UCSD-AML1 (cell line): ENCODE measurements at regions not wholly inside any gene's neighbourhood (a gene's known extent, or its start where the extent isn't known, plus 50 kb on each side); places are given as distances from the start of the nearest gene placed in this dataset.

Experiments used
- DNase-seq: peaks from one replicate; lab custom pipeline; 2025; ENCODE audit not compliant: unreplicated experiment; lab: John Stamatoyannopoulos, UW

DNA sequence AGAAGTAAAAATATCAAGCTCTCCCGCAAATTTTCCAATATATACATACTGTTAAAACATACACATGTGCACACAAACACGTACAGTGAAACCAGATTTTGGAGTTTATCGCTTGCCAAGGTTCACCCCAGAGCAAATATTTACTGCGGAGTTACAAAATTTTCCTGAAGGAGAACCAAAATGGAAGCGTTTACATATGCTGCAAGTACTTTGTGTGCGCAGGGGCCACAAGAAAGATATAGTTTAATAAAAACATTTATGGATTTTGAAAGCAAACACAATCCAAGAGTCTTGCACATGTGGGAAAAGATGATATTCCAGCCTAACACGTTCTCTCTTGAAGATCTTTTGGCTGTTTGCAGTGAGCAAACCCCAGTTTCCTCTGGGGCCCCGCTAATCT is 301.3 kb upstream of the NFE2L3 start:
- DNase-seq = no peak

DNA sequence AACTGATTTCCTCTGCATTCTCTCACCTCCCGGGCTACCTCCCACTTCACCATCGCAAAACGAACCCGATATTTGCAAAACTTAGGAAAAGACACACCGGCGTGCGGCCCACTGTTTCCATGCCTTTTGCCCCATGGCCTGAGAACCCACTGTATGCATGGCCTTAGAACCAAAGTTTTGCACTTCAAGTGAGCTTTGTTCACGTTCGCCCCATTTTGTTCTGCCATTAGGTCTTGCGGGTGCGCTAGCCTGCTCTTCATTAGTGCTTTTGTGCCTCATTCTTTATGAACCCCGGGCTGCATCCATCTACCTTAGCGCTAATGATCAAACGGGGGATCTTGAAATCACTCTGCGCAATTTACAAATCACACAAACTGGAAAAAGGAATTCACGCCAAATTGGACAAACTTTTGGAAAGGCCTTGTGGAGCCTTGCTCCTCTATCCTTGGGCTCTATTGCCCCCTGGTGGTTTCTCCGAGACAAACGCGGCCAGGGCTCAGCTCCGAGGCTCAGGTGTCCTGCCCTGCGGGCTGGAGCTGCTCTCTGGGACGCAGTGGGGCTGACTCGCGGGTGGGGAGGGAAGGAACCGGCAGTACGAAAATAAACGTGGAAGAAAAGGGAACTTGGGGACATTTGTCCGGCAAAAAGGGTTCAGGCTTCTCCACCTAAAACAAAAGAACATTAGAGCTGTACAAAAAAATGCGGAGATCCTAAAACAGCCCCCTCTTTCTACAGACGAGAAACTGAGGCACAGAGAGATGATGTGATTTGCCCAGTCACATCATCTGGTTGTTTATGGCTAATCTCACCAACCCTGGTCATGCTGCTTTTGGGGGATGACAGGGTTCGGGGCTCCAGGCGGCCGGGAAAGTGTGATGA is 300.4 kb upstream of the NFE2L3 start:
- DNase-seq = peak; percentile 33

DNA sequence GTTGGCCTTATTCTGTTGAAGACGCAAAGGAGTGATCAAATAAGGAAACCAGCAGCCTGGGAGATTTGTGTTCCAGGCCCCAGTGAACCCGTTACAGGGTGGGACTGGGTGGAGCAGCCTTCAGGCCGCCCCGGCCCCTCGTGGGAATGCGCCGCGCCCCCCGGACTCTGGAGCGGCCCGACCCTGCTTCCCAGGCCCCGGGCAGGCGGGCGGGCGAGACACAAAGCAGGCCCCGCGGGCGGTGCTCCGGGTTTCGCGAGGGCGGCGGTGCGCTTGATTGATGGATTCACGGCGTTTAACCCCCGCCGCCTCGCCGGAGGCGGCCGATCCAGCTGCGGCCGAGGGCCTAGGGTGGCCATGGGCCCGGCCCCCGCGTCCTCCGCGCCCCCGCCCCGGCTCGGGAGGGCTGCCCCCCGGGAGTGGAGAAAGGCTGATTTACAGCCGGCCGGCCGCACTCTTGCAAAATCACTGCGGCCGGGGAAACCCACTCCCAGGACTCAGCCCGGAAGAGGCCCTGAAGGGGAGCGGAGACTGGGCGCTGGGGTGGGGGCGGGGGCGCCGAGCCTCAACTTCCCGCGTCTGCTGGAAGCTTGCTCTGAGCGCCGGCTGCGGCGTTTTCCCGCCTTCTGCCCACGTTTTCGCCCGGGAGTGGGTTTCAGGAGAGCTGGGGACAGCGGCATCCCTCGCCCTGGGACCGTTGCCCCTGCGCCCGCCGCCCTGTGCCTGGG is 299.6 kb upstream of the NFE2L3 start:
- DNase-seq = no peak

DNA sequence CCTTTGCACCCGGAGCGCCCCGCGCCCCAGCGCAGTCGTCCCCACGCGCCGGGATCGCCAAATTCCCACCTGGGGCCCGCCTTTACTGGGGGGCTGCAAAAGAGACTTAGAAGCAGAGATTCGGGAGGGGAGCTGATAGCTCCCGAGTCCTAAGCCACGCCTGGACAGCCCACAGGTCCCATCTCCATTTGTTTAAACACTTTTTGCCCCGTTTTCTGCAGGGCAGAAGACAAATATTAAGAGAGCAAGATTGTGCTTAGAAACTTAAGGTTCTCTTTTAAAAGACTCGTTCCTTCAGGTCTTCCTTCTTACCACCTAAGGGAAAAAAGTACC is 299.1 kb upstream of the NFE2L3 start:
- no peak for DNase-seq

DNA sequence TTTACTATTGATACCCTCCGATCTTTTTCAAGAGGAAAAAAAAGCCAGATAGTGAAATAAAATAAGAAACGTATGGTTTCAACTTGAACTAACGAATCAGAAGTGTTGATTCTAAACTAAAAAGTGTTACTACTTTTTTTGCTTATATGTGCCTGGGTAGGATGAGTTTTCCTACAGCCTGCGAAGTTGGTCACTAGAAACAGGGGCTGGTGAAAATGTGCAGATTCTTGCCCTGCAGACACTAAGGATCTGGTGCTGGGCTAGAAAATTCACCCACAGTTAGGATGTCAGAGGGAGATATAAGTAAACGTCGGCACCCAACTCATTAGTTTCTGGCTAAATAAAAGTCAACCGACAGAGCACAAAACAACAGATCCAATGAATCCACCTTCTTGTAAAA is 298.7 kb upstream of the NFE2L3 start:
- no peak for DNase-seq

DNA sequence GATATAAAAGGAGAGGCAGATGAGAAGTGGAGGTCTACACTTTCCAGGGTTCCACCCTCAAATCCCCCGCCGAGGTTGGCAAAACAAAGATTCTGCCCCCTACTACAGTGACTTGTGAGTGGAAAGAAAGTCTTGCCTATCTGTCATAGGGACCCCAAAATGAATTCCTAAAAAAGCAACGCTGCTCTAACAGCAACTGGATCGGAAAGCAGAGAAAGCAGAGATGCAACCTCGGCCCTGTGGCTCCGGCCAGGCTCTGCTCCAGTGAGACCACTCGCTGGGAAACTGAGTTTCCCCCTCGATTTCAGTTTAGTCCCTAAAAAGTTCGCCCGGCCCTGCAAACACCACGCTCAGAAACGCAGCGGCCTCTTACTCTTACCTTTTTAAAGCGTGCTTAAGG is 297.9 kb upstream of the NFE2L3 start:
- DNase-seq = no peak

DNA sequence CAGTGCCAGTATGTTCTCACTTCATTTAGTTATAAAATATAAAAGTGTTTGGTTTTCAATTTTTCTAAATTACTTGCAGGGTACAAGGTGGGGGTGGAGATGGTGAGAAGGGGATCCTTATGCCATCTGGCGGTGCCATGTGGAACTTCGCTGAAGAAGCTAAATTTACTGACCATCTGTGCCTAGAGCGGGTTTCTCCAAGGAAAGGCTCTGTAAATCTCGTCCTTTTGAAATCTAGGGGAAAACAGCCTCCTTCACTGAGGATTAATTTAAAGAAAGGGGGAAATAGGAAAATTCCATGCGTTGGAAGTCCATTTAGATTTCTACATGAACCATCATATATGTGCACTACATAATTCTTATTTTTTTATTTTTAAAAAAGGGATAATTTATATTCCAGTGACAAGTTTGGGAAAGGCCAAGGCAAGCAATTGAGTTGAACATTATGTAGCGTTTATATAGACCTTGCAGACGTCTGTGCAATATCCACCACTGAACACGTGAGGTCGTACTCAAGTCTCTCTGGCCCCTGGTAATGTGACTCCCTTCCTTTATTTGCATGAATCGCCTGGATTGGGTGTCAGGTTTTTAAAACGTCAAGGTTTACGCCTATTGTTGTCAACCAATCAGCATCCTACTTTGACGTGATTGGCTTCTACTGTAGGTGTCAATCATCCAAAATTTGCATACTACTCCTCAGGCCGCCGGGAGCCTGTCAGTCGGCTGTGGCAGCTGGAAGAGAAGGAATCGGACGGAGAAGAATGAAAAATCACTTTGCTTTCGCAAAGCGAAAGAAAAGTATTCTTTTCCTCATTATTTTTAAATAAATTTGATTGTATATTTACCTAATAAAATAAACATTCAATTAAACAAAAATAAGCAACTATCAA is 297.1 kb upstream of the NFE2L3 start:
- DNase-seq = no peak

DNA sequence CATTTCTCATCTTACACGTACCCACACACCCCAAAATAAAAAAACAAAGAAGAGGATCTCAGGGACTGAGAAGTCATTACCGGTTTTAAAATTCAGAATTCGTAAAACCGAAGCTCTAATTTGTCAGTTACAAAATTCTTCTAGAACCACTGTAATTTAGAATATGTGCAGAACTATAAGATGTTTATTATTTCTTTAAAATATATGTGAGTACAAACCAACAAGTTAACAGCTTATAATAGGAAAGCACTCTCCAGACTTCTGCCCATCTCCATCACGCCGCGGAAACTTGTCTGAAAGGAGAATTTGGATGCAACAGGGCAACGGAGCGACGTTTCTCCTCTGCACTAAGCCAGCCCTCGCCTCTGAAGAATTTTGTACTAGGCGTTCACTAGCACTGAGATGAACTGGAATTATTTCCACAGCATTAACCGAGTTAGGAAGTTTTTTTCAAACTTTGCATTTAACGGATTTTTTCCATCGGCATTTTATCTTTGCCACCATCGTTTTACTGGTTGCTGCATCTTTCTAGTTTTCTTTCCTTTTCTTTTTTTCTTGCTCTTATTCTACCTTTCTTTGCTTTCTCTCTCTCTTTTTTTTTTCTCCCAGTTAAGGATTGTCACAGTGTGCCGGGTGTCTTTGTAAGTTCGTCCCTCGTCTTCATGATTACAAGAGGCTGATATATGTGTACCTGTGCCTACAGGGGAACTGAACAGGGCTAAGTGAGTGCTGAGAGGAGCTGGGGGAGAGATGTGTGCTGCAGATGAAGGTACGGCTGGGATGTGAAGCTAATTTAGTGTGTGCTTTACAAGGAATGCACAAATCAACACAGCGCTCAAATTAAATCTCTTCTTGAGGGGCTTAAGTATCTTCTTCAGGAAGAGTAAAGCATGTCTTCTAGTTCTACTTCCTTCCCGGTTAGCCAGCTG is 295.9 kb upstream of the NFE2L3 start:
- DNase-seq = no peak

DNA sequence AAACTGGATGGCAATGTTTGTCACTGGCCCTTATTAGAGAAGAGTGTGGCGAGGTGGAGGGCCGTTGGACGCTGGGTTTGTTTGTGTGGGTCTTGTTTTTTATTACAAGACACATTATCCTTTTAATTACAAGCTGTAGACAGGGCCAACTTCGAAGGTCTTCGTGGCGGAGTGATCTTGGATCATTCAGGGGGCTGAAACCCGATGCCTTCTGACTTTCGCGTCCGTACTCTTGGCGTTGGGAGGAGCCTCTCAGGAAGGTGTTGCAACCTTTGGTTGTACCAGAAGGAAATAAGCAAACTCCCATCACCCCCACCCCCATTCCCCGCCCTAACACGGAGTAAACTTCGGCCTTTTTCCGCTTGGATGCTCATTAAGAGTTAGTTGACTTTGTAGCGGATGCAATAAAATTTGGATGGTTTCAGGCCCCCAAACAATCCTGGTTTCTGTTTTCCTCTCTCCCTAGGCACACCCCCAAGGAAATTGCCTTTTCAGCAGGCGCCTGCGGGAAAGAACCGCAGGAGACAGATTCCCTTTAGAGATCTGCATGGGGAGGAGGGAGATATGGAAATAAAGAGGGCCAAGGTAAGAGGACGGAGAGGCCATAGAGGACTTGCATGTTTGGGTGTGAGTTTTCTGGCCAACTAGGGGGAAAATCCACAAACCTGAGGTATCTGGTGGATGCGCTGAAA is 294.5 kb upstream of the NFE2L3 start:
- DNase-seq = no peak

DNA sequence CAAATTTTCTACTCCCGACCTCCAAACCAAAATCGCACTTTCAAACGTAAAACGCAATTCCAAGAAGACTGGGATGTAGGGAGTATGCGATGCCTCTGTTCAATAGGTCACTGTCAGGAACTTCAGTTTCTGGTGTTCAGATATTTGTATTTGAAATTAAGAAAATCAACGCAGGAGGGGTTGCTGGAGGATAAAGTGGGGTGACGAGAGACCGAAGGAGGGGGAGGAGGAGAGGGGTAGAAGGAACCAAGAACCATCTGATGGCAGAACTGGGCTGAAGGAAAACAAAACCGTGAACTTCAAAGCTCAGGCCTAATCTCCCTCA is 293.8 kb upstream of the NFE2L3 start:
- DNase-seq = no peak

DNA sequence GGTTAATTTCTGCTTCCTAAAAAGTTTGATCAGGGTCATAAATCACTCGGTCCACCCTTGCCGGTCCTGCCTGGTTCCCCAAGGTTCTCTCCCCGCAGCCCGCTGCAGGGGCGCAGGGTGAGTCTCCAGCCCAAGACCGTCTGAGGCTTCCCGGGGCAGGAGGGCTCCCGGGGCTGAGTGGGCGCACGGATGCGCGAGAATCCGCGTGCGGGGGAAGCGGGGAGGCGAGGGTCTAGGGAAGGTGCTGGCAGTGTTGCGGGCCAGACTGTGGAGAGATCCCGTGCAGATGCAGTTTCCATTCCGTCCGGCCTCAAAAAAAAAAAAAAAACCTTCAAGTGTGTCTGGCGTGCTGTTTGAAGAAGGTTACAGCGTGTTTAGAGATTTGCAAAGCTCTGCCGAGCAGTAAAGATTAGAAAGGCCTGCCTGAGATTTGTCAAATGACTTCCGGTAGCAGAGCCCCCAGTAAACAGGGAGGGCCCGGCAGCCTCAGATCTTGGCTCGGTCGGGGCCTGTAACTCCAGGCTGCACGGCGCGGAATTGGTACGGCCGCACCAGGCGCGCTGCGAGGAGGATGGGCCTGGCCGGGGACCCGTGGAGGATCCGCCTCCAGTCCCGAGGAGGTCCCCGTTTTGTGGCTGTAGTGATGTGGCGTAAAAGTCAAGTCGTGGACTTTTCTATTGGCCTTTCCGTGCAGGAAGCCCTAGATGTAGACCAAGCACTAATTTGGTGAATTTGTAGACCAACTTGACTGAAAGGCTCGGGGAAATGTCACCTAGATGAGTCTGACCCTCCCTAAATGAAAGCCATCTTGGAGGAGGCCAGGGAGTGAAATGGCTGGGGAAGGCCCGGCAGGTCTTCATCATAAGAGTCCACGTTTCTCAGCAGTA is 293.2 kb upstream of the NFE2L3 start:
- DNase-seq = no peak

DNA sequence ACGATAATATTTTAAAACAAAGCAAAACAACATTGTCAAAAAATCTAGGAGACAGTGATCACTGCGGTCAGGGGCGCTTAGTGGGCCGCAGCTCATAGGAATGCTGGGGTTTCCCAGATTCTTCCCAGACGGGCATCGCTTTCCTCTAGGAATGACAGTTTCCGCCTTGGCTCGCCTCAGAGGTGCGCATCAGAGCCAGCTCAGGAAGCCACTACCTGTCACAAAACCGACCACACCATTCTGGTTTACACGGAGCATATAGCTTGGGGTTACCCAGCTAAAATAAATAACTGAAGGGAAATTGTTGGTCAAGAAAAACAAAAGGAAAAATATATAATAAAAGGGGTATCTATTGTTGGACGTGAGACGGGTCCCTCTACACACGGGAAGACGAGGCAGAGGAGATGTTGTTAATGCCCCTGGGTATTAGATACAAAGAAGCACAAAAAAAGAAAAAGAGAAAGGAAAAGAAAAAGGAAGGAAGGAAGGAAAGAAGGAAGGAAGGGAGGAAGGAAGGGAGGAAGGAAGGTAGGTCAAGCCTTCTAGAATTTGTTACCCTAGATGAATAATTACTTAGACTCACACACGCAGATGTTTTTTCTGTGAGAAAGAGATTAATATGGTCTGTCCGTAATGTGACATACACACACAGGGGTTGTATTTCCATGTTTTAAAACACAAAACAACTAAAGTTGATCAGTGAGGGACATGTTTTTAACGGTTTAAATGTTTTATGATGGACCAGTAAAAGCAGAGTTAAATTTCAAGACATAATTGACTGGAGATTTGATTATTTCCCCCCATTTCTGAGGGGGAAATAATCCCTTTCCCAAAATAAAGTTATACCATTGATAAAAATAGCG is 292.4 kb upstream of the NFE2L3 start:
- no peak for DNase-seq

DNA sequence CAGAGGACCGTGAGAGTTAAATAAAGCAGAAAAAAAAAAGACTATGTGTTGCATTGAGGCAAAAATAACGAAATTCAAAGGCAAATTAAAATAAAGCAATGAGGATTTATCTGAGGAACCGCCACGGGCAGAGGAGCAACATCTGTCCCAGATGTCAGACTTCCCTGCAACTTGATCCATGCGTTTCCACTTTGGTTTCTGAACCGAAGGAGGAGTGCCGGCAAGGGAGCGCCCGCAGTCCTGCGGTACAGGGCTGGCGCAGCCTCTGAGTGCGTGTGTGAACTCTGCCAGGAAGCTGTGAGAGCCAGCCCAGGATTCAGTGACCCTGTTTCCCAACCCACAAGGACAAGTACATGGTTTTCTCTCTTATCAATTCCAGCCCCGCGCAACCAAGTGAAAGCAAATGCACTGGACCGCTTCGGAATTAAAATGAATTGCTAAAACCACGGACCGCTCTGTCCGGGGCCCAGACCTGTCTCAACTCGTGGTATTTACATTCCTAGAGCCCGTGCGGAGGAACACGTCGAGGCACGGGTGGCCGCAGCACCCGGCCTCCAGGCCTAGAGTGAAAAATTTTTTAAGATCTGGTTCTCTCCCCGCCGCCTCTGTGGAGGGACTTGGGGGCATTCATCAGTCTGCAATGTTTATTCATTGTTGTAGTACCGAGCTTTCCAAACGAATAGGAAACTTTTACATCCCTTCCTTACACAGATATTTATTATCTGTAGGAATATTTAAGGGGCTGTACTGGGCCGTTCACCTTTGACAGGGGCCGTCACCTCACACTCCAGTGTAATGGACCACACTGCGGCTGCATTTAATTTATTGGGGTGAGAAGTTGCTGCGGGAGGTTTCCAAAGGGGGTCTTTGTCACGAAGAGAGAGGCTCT is 291.5 kb upstream of the NFE2L3 start:
- DNase-seq = no peak

DNA sequence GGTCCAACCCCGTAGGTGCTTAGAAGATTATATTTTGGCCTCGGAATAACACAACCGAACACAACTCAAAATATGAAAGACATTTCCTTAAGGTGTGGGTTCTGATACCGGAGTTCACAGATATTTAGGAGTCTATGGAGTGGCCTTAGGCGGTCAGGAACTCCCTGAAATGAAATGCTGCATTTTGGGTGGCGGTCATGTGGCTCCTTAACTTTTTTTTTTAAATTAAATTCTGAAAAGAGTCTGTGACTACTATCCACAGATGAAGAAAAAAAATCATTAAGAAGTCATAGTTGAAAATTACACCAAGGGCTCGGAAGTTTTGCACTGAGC is 290.9 kb upstream of the NFE2L3 start:
- no peak for DNase-seq

DNA sequence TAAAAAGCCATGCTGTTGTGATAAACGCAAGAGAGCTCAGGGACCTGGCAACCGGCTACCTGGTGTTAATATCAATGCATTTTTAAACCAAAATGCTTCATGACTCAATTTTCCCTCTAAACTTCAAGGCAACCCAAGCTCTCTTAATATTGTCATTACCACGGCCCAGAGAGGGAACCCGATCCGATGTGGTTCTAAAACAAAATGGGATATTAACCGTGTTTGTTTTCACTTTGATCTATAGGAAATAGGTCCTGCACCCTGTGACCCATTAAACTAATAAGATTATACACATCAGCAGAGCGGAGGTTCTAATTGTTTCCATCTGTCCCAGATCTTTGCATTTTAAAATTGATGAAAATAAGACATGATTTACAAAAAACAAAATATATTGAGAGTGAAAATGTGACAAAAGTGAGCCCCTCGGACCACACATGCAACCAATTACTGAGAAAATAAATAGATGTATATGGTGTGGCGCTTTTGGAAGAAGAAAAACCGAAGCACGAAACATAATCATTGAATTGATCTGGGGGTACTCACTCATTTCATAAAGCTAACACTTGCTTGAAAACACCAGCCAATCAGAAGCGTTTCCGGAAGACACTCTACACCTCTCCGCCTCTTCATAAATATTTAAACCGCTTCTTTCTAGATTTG is 290.3 kb upstream of the NFE2L3 start:
- no peak for DNase-seq

DNA sequence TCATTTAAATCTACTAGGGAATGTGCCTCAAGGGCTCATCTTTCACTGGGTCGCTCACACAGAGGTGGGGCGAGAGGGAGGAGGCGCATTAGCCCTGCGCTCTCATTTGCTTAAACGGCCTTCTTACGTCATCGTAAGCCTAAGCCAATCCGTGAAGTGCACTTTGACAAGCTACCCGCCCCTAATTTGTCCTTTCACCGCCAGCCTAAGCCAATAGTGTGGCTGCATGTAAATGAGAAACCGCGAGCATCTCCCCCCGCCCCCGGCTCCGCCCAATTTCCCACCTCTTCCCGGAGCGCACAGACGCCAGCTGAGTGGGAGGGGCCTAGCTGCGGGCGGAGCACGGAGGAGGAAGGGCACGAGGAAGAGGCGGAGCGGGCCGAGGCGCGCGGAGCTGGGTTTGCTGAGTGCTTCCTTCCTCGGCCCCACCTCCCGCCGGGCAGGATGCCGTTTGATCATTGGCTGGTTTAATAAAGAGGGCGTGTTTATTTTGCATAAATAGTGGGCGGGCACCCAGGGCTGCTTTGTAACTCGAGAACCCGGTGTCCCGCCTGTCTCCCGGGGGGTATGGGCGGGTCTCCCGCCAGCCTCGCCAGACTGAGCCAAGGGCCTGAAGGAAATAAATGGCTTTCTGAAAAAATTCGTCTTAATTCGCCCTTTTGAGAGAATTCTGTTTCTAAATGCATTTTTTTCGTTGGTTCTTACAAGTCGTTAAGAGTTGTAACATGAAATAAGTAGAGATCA is 289.6 kb upstream of the NFE2L3 start:
- DNase-seq = peak; percentile 69
